ENCODE measurements at regions not wholly inside any gene's neighbourhood (a gene's known extent, or its start where the extent isn't known, plus 50 kb on each side); places are given as distances from the start of the nearest gene placed in this dataset.

GRCh38 chrX:45722471-45722870 lies 521.8 kb upstream of the DIPK2B start:
- CTCF ChIA-PET: interaction anchor here (1.5 kb wide), 1 partner anchor 21 kb away, joined by 3 read pairs; no protein-coding TSS in a partner anchor
- no peak for FAIRE-seq
- POLR2A ChIA-PET: no interaction called here

More at GRCh38 chrX:45722471-45722870, 521.8 kb upstream of the DIPK2B start:
- DNase-seq (ENCODE audit: low read depth, low spot score): no peak
- Histone ChIP-seq H3K4me3 (replicated peaks in 1 of 3; ENCODE audit: insufficient read depth in 1 of 3, low read depth in 1 of 3, low read length in 3 of 3) (no peak overlapping the region), H2AFZ (ENCODE audit: low read depth, low read length) (no peak overlapping the region), H3K36me3 (ENCODE audit: control insufficient read depth in 2 of 2, extremely low read depth in 1 of 2, insufficient read depth in 2 of 2, low read length in 2 of 2) (no peaks in the 10 kb centered on the region), H3K9me1 (replicated peaks; ENCODE audit: control insufficient read depth, extremely low read depth, insufficient read depth, low read length) (no peaks in the 10 kb centered on the region), H3K27ac (ENCODE audit: insufficient read depth, low read depth, low read length) (no peak overlapping the region), H4K20me1 (replicated peaks; ENCODE audit: control insufficient read depth, extremely low read depth, insufficient read depth, low read length) (no peaks in the 10 kb centered on the region), H3K9me3 (replicated peaks; ENCODE audit: control insufficient read depth, insufficient read depth, low read length) (no peaks in the 10 kb centered on the region), H3K27me3 (ENCODE audit: control insufficient read depth in 2 of 2, insufficient read depth in 2 of 2, low read length in 2 of 2) (no peaks in the 10 kb centered on the region), H3K79me2 (ENCODE audit: control insufficient read depth, insufficient read depth, low read length) (no peaks in the 10 kb centered on the region), H3K4me1 (ENCODE audit: control insufficient read depth, extremely low read depth, insufficient read depth, low read length) (peaks cover 24% of the 10 kb centered on the region), H3K4me2 (ENCODE audit: insufficient read depth, low read length) (no peak overlapping the region), H3K9ac (replicated peaks; ENCODE audit: extremely low read depth, insufficient read depth, low read length) (no peak overlapping the region)
- dilution Hi-C loops (cut with MboI; ENCODE audit: extremely low pct_ligation_motif_present, low sequenced_read_pairs): no loop called here
- intact Hi-C loops (cut with micrococcal nuclease): no loop called here
- BruUV-seq (replicated peaks): no TSS peak
- TF ChIP-seq EZH2 (IDR thresholded peaks at IDR 0.05; ENCODE audit: borderline replicate concordance, low read depth, low read length, severe bottlenecking) (no peak), JUN (IDR thresholded peaks at IDR 0.05; ENCODE audit: borderline replicate concordance, insufficient read depth, insufficient read length, low read depth) (no peak), CTCF (IDR thresholded peaks at IDR 0.05; ENCODE audit: extremely low read depth in 1 of 2, insufficient read depth in 1 of 2, low read depth in 1 of 2, low read length in 2 of 2) (no peak), GATA2 (IDR thresholded peaks at IDR 0.05; ENCODE audit: insufficient read depth, insufficient read length, low read depth, low read length) (no peak)
